ENCODE measurements at regions not wholly inside any gene's neighbourhood (a gene's known extent, or its start where the extent isn't known, plus 50 kb on each side); places are given as distances from the start of the nearest gene placed in this dataset.

- no peak for DNase-seq (ENCODE audit: low spot score)
Measured at GRCh38 chr13:83592095-83592494, 290.2 kb downstream of the SLITRK1 start.

- no peak for DNase-seq (ENCODE audit: low spot score)
Measured at GRCh38 chr13:83589814-83590213, 292.5 kb downstream of the SLITRK1 start.

- no peak for DNase-seq (ENCODE audit: low spot score)
Measured at GRCh38 chr13:83577183-83577582, 305.1 kb downstream of the SLITRK1 start.

GRCh38 chr13:83568019-83568418 is 314.3 kb downstream of the SLITRK1 start:
- no peak for DNase-seq (ENCODE audit: low spot score)

- DNase-seq (ENCODE audit: low spot score): no peak
Measured at GRCh38 chr13:83563499-83563898, 318.8 kb downstream of the SLITRK1 start.

GRCh38 chr13:83557845-83558244 is 324.4 kb downstream of the SLITRK1 start:
- DNase-seq (ENCODE audit: low spot score): no peak

- DNase-seq (ENCODE audit: low spot score): no peak
Measured at GRCh38 chr13:83549671-83550070, 332.6 kb downstream of the SLITRK1 start.

- DNase-seq (ENCODE audit: low spot score): no peak
Measured at GRCh38 chr13:83547043-83547442, 335.2 kb downstream of the SLITRK1 start.

- no peak for DNase-seq (ENCODE audit: low spot score)
Measured at GRCh38 chr13:83546476-83546875, 335.8 kb downstream of the SLITRK1 start.

- no peak for DNase-seq (ENCODE audit: low spot score)
Measured at GRCh38 chr13:83538636-83539035, 343.6 kb downstream of the SLITRK1 start.

- no peak for DNase-seq (ENCODE audit: low spot score)
Measured at GRCh38 chr13:83536941-83537340, 345.3 kb downstream of the SLITRK1 start.

GRCh38 chr13:83536153-83536552 is 346.1 kb downstream of the SLITRK1 start:
- no peak for DNase-seq (ENCODE audit: low spot score)

- DNase-seq (ENCODE audit: low spot score): no peak
Measured at GRCh38 chr13:83532809-83533208, 349.5 kb downstream of the SLITRK1 start.

- no peak for DNase-seq (ENCODE audit: low spot score)
Measured at GRCh38 chr13:83531022-83531421, 351.3 kb downstream of the SLITRK1 start.

- DNase-seq (ENCODE audit: low spot score): no peak
Measured at GRCh38 chr13:83516781-83517180, 365.5 kb downstream of the SLITRK1 start.

GRCh38 chr13:83515268-83516015 is 366.8 kb downstream of the SLITRK1 start:
- DNase-seq (ENCODE audit: low spot score): no peak

GRCh38 chr13:83508771-83509301 is 373.4 kb downstream of the SLITRK1 start:
- DNase-seq (ENCODE audit: low spot score): no peak

- DNase-seq (ENCODE audit: low spot score): no peak
Measured at GRCh38 chr13:83503424-83503823, 378.9 kb downstream of the SLITRK1 start.

- no peak for DNase-seq (ENCODE audit: low spot score)
Measured at GRCh38 chr13:83499286-83499685, 383.0 kb downstream of the SLITRK1 start.

- DNase-seq (ENCODE audit: low spot score): no peak
Measured at GRCh38 chr13:83498481-83499190, 383.6 kb downstream of the SLITRK1 start.

GRCh38 chr13:83498045-83498444 is 384.2 kb downstream of the SLITRK1 start:
- no peak for DNase-seq (ENCODE audit: low spot score)

- no peak for DNase-seq (ENCODE audit: low spot score)
Measured at GRCh38 chr13:83496501-83496900, 385.8 kb downstream of the SLITRK1 start.

GRCh38 chr13:83485101-83485500 is 397.2 kb downstream of the SLITRK1 start:
- no peak for DNase-seq (ENCODE audit: low spot score)

Measured in HuH-7 (cell line).